Right lobe of liver (tissue), 4 donors: ENCODE measurements at regions not wholly inside any gene's neighbourhood (a gene's known extent, or its start where the extent isn't known, plus 50 kb on each side); places are given as distances from the start of the nearest gene placed in this dataset.

ENCODE experiments used
- POLR2A ChIP-seq: fragments of 450-650 bp; IDR thresholded peaks from one replicate; pipeline ENCODE4 v1.6.1; 2017; ENCODE audit warnings: antibody characterized with exemption, mild to moderate bottlenecking
- TF ChIP-seq, protein P1 (sequence below), 4 donors: fragments of 200-600 bp in 3 of 4; fragments of 450-650 bp in 1 of 4; IDR thresholded peaks; one replicate each; pipeline versions ENCODE4 v1.5.1 to v1.8.0; 2016 to 2022; ENCODE audit warnings: antibody characterized with exemption in 4 of 4, mild to moderate bottlenecking in 2 of 4
- donor health status: DM: no; HTN: no; CAD: no.
- donor health status: DM: no; HTN: no; CAD: no.
- donor health status: DM: no; HTN: yes; CAD: no.

DNA sequence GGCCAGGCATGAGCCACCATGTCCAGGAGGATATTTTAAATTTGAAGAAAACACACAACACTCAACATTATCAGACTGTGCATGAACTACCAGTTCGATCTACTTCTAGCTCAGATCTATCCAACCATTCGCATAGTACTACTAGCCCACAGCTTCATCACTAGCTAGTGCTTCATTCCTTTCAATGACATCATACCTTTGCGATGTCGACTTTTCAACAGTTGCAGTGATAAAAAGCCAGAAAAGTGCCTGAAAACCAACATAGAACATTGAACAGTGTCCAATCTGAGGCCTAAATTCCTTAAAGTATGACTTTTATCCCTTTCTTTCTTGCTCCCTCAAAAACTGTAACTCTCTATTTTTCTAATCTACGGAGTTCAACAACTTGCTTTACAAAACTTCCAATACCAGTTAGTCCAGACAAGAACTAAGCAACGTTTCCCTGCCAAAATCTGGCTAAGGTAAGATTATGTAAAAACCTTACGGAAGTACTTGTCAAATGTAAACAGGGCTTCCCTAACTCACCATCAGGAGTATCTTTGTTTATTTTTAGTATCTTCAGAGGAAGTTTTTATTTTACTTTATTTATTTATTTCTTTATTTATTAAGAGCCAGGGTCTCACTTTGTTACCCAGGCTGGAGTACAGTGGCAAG, 434.0 kb upstream of the JARID2 start:
- TF ChIP-seq, protein P1, sequence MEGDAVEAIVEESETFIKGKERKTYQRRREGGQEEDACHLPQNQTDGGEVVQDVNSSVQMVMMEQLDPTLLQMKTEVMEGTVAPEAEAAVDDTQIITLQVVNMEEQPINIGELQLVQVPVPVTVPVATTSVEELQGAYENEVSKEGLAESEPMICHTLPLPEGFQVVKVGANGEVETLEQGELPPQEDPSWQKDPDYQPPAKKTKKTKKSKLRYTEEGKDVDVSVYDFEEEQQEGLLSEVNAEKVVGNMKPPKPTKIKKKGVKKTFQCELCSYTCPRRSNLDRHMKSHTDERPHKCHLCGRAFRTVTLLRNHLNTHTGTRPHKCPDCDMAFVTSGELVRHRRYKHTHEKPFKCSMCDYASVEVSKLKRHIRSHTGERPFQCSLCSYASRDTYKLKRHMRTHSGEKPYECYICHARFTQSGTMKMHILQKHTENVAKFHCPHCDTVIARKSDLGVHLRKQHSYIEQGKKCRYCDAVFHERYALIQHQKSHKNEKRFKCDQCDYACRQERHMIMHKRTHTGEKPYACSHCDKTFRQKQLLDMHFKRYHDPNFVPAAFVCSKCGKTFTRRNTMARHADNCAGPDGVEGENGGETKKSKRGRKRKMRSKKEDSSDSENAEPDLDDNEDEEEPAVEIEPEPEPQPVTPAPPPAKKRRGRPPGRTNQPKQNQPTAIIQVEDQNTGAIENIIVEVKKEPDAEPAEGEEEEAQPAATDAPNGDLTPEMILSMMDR (IDR thresholded peaks at IDR 0.05), result no peak
- TF ChIP-seq POLR2A, result no peak
